PFSK-1 (cell line): ENCODE measurements at regions not wholly inside any gene's neighbourhood (a gene's known extent, or its start where the extent isn't known, plus 50 kb on each side); places are given as distances from the start of the nearest gene placed in this dataset.

Experiments used
- POLR2AphosphoS5 ChIP-seq: IDR thresholded peaks from 2 replicates; pipeline ENCODE4 v1.6.1; 2012; ENCODE audit warnings: low read depth, mild to moderate bottlenecking, control low read depth, low read length, moderate library complexity
- REST ChIP-seq, 2 experiments: IDR thresholded peaks; 2 replicates each; pipeline versions ENCODE4 v1.6.1 to v1.8.0; 2011 to 2012; ENCODE audit warnings: low read depth in 2 of 2, low read length in 2 of 2, control low read depth in 1 of 2, inconsistent platforms in 1 of 2, mild to moderate bottlenecking in 1 of 2, moderate library complexity in 1 of 2; ENCODE audit not compliant: insufficient read depth in 1 of 2
- SIN3A ChIP-seq: IDR thresholded peaks from 2 replicates; pipeline ENCODE4 v1.6.1; 2012; ENCODE audit warnings: mild to moderate bottlenecking, low read length, moderate library complexity, borderline replicate concordance; ENCODE audit not compliant: insufficient read depth
- TAF1 ChIP-seq: IDR thresholded peaks from 2 replicates; pipeline ENCODE4 v1.6.1; 2012; ENCODE audit warnings: low read length, control low read depth, borderline replicate concordance; ENCODE audit not compliant: insufficient read depth

GRCh38 chr1:88371436-88372023 is 312.5 kb upstream of the PKN2 start:
- TF ChIP-seq REST (IDR thresholded peaks at IDR 0.05; ENCODE audit: insufficient read depth in 1 of 2, low read depth in 2 of 2, low read length in 2 of 2) (no peak), POLR2AphosphoS5 (no peak), TAF1 (no peak), SIN3A (no peak)
